Astrocyte of the spinal cord (primary cell): ENCODE measurements at regions not wholly inside any gene's neighbourhood (a gene's known extent, or its start where the extent isn't known, plus 50 kb on each side); places are given as distances from the start of the nearest gene placed in this dataset.

Source experiments
- DNase-seq: peaks from one replicate; pipeline ENCODE4 v3.0.0; 2011; ENCODE audit warnings: low read depth, low spot score
- H3K4me3 ChIP-seq: 2 replicates; pipeline ENCODE4 v1.5.1; 2011; ENCODE audit warnings: low read depth, mild to moderate bottlenecking, low read length, moderate library complexity
- CTCF ChIP-seq: IDR thresholded peaks from 2 replicates; pipeline ENCODE4 v1.5.1; 2012; ENCODE audit warnings: low read depth, mild to moderate bottlenecking, low read length, inconsistent platforms
- in situ Hi-C: cut with HindIII; loops from 2 replicates; pipeline ENCODE4 v1.10.0; 2017; ENCODE audit warnings: low sequenced_read_pairs

DNA sequence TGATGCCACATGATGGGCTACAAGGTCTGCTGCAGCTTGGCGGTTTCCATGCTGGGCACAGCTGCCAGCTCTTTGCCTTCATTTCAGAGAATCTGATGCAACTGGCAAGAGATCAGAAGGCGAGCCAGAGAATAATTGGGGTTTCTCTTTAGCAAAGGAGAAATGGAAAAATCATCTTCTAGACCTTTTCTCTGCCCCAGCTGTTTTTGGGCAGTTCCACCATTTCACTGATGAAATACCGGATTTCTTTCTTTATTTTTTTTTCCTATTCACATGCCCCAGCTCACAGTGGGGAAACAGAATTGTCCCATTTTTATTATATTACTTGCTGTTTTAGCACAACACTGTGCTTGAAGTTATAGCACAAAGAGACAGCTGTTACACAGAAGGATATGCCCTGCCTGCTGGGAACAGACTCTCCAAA, 439.3 kb upstream of the GOT2 start:
- DNase-seq: no peak
- in situ Hi-C loops: no loop called here
- H3K4me3 ChIP-seq: no peak overlapping the region
- no peak for TF ChIP-seq CTCF

GRCh38 chr16:59170099-59170712, 436.1 kb upstream of the GOT2 start:
- in situ Hi-C loops: no loop called here
- DNase-seq: no peak
- no peak overlapping the region for H3K4me3 ChIP-seq
- no peak for TF ChIP-seq CTCF

- in situ Hi-C loops: no loop called here
- no peak for DNase-seq
- no peak for TF ChIP-seq CTCF
- H3K4me3 ChIP-seq: no peak overlapping the region
These were observed 435.1 kb upstream of the GOT2 start for GRCh38 chr16:59169168-59169567.

- in situ Hi-C loops: no loop called here
- no peak for TF ChIP-seq CTCF
- no peak for DNase-seq
- no peak overlapping the region for H3K4me3 ChIP-seq
These were observed 434.5 kb upstream of the GOT2 start for GRCh38 chr16:59168461-59169114.

GRCh38 chr16:59164461-59164860, 430.3 kb upstream of the GOT2 start:
- in situ Hi-C loops: no loop called here
- TF ChIP-seq CTCF: no peak
- no peak overlapping the region for H3K4me3 ChIP-seq

DNA sequence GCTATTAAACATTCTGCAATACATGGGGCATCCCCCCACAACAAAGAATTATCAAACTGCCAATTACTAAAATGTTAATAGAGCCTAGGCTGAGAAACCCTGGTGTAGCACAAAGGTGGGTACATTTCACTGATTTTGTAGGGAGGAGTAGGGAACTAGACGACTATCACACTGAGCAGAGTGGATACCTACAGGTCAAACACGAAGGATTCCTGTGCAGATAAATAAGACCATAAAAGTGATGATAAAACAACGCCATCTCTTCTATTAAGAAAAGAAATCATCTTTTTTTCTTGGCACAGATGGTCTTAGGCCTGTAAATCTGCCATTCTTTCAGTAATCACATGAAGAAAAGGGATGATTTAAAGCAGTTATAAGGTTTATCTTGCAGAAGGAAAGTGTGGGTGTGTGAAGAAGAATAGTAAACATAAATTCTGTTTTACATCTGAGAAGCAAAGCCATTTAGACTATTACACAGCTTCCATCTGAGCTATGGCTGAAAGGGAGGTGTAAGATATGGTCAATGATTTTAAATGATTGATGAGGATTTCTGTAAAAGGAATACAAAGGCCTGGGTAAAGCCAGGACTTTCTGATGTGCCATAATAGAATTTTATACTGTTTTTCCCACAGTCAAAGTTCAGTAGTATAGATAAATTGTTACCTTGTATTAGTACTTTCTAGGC, 429.4 kb upstream of the GOT2 start:
- DNase-seq: no peak
- in situ Hi-C loops: no loop called here
- TF ChIP-seq CTCF: no peak
- no peak overlapping the region for H3K4me3 ChIP-seq

More at GRCh38 chr16:59164461-59164860, 430.3 kb upstream of the GOT2 start:
- no peak for DNase-seq
